GM23338 (cell line): ENCODE measurements at regions not wholly inside any gene's neighbourhood (a gene's known extent, or its start where the extent isn't known, plus 50 kb on each side); places are given as distances from the start of the nearest gene placed in this dataset.

Experiments used
- ATAC-seq: fragments of 200-7000 bp; cut with Tn5 transposase; 3 replicates; pipeline ENCODE4 v1.9.1; 2020
- DNase-seq: peaks from one replicate; pipeline ENCODE4 v3.0.0-alpha.2; 2015; ENCODE audit warnings: low spot score
- H2AFZ ChIP-seq: fragments of 200-600 bp; sonication (generic); 2 replicates; pipeline ENCODE4 v1.8.0; 2016; ENCODE audit warnings: antibody characterized with exemption, mild to moderate bottlenecking, moderate library complexity
- H3F3A ChIP-seq: fragments of 200-600 bp; sonication (generic); replicated peaks from 2 replicates; pipeline ENCODE4 v1.8.0; 2017; ENCODE audit warnings: antibody characterized with exemption, mixed run types, low read depth
- H3K27ac ChIP-seq: fragments of 200-600 bp; sonication (generic); 2 replicates; pipeline ENCODE4 v1.6.1; 2016; ENCODE audit warnings: low read depth
- H3K27me3 ChIP-seq: fragments of 200-600 bp; sonication (generic); 2 replicates; pipeline ENCODE4 v1.8.0; 2016; ENCODE audit warnings: mild to moderate bottlenecking, mixed run types, moderate library complexity; ENCODE audit not compliant: insufficient read depth
- H3K36me3 ChIP-seq: fragments of 200-600 bp; sonication (generic); 2 replicates; pipeline ENCODE4 v1.8.0; 2016; ENCODE audit warnings: mild to moderate bottlenecking; ENCODE audit not compliant: insufficient read depth
- H3K4me1 ChIP-seq: fragments of 200-600 bp; sonication (generic); 2 replicates; pipeline ENCODE4 v1.8.0; 2016; ENCODE audit warnings: mild to moderate bottlenecking, moderate library complexity; ENCODE audit not compliant: insufficient read depth
- H3K4me2 ChIP-seq: fragments of 200-600 bp; sonication (generic); 2 replicates; pipeline ENCODE4 v1.7.1; 2017; ENCODE audit warnings: mixed run types
- H3K4me3 ChIP-seq: fragments of 200-600 bp; sonication (generic); 2 replicates; pipeline ENCODE4 v1.6.1; 2016; ENCODE audit warnings: mixed run types
- H3K79me2 ChIP-seq: fragments of 200-600 bp; sonication (generic); replicated peaks from 2 replicates; pipeline ENCODE4 v1.8.0; 2017; ENCODE audit warnings: mild to moderate bottlenecking; ENCODE audit not compliant: insufficient read depth
- H3K9me2 ChIP-seq: fragments of 200-600 bp; sonication (generic); 2 replicates; pipeline ENCODE4 v1.8.0; 2017; ENCODE audit not compliant: insufficient read depth
- H4K20me1 ChIP-seq: fragments of 200-600 bp; sonication (generic); replicated peaks from 2 replicates; pipeline ENCODE4 v1.8.0; 2017; ENCODE audit warnings: mild to moderate bottlenecking; ENCODE audit not compliant: insufficient read depth
- H3K27ac Mint-ChIP-seq: 2 replicates; pipeline ENCODE4 v1.8.0; 2020; ENCODE audit warnings: inconsistent platforms, mild to moderate bottlenecking, moderate library complexity, mixed read lengths
- H3K27me3 Mint-ChIP-seq: 3 replicates; pipeline ENCODE4 v1.8.0; 2022; ENCODE audit warnings: low read depth, mild to moderate bottlenecking, moderate library complexity, mixed read lengths, inconsistent platforms; ENCODE audit not compliant: insufficient read depth, poor library complexity
- H3K36me3 Mint-ChIP-seq: 3 replicates; pipeline ENCODE4 v1.8.0; 2021; ENCODE audit warnings: low read depth, mild to moderate bottlenecking, inconsistent platforms, moderate library complexity, mixed read lengths
- H3K4me1 Mint-ChIP-seq: 3 replicates; pipeline ENCODE4 v1.8.0; 2020; ENCODE audit warnings: mild to moderate bottlenecking, inconsistent platforms, mixed read lengths
- H3K4me3 Mint-ChIP-seq: 3 replicates; pipeline ENCODE4 v1.8.0; 2021; ENCODE audit warnings: moderate library complexity, mild to moderate bottlenecking, inconsistent platforms, mixed read lengths
- H3K9me3 Mint-ChIP-seq: 3 replicates; pipeline ENCODE4 v1.8.0; 2020; ENCODE audit warnings: moderate library complexity, mild to moderate bottlenecking, inconsistent platforms, mixed read lengths
- CTCF ChIP-seq, 2 experiments: fragments of 200-600 bp in 1 of 2; sonication (generic) in 1 of 2; conservative IDR thresholded peaks; 2 replicates each; pipeline versions ENCODE4 v1.5.1 to v1.6.1; 2016 to 2017; ENCODE audit warnings: antibody characterized with exemption in 2 of 2, low read depth in 2 of 2, mild to moderate bottlenecking in 2 of 2, moderate library complexity in 1 of 2
- ETS1 ChIP-seq: IDR thresholded peaks from 2 replicates; pipeline ENCODE4 v1.6.1; 2016; ENCODE audit warnings: antibody characterized with exemption
- EZH2phosphoT487 ChIP-seq: fragments of 200-600 bp; sonication (generic); IDR thresholded peaks from one replicate; pipeline ENCODE4 v1.8.1; 2018; ENCODE audit warnings: antibody characterized with exemption; ENCODE audit not compliant: unreplicated experiment
- JUNB ChIP-seq: IDR thresholded peaks from one replicate; pipeline ENCODE4 v1.6.1; 2016; ENCODE audit warnings: antibody characterized with exemption; ENCODE audit not compliant: unreplicated experiment
- NANOG ChIP-seq: IDR thresholded peaks from 2 replicates; pipeline ENCODE4 v1.6.1; 2016; ENCODE audit warnings: antibody characterized with exemption, borderline replicate concordance
- POLR2AphosphoS5 ChIP-seq: IDR thresholded peaks from 2 replicates; pipeline ENCODE4 v1.6.1; 2016; ENCODE audit warnings: antibody characterized with exemption, low read depth
- STAT1 ChIP-seq: IDR thresholded peaks from one replicate; pipeline ENCODE4 v1.6.1; 2016; ENCODE audit warnings: antibody characterized with exemption; ENCODE audit not compliant: unreplicated experiment
- ZNF114 ChIP-seq: fragments of 250-450 bp; sonication (Bioruptor Pico); IDR thresholded peaks from 2 replicates; pipeline ENCODE4 v1.5.0; 2020; ENCODE audit warnings: mild to moderate bottlenecking, moderate library complexity
- ZNF331 ChIP-seq: fragments of 250-450 bp; sonication (Bioruptor Pico); IDR thresholded peaks from 2 replicates; pipeline ENCODE4 v1.5.0; 2020; ENCODE audit warnings: low read depth, mild to moderate bottlenecking, moderate library complexity
- TF ChIP-seq, protein P1 (sequence below): fragments of 250-450 bp; sonication (Bioruptor Pico); IDR thresholded peaks from 2 replicates; pipeline ENCODE4 v1.5.0; 2020; ENCODE audit warnings: mild to moderate bottlenecking, moderate library complexity
- TF ChIP-seq, protein P2 (sequence below): IDR thresholded peaks from one replicate; pipeline ENCODE4 v1.6.1; 2018; ENCODE audit warnings: antibody characterized with exemption; ENCODE audit not compliant: unreplicated experiment

DNA sequence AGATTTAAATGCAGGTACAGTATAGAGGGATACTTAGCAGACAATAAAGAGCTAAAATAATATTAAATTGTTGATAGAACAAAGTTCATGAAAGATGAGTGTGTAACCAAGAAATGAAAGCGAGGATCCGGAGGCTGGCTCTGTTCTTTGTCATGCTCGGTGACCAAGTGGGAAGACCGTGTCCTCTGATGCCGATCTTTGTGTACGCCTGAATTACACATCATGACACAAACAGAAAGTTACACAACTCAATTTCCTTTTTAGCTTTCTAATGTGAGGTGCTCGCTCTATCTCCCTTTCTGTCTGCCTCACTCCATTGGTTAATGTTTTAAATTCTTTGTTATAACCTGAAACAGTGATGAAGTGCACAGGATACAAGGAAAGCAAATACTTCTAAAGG is 114.8 kb upstream of the NEIL3 start (continued):
- no peak for TF ChIP-seq EZH2phosphoT487
- no peak for TF ChIP-seq POLR2AphosphoS5
- TF ChIP-seq STAT1, result no peak
- no peak for TF ChIP-seq ZNF114 (CRISPR knock-in tag)

- Histone ChIP-seq H2AFZ (no peak overlapping the region), H3K36me3 (no peaks in the 10 kb centered on the region), H3K4me1 (0 out of 2 replicates have a peak, but pooled peaks cover under 1% of the 10 kb centered on the region), H3K27me3 (no peaks in the 10 kb centered on the region), H3K4me2 (no peak overlapping the region), H3K79me2 (no peaks in the 10 kb centered on the region), H3K4me3 (no peak overlapping the region), H3F3A (no peaks in the 10 kb centered on the region), H4K20me1 (no peaks in the 10 kb centered on the region), H3K27ac (no peak overlapping the region), H3K9me2 (no peaks in the 10 kb centered on the region)
- DNase-seq (no peak), ATAC-seq (no peak)
- H3K36me3 Mint-ChIP-seq, result peaks cover 27% of the 10 kb centered on the region
- H3K4me1 Mint-ChIP-seq, result peaks cover 10% of the 10 kb centered on the region
- H3K27me3 Mint-ChIP-seq, result no peaks in the 10 kb centered on the region
- H3K4me3 Mint-ChIP-seq, result no peak overlapping the region
- H3K9me3 Mint-ChIP-seq, result peaks cover 26% of the 10 kb centered on the region
- TF ChIP-seq ZNF331 (CRISPR knock-in tag), result no peak
- no peak for TF ChIP-seq ZNF114 (CRISPR knock-in tag)
- no peak for TF ChIP-seq POLR2AphosphoS5
- TF ChIP-seq NANOG, result no peak
- no peak for TF ChIP-seq STAT1
- TF ChIP-seq, protein P1, sequence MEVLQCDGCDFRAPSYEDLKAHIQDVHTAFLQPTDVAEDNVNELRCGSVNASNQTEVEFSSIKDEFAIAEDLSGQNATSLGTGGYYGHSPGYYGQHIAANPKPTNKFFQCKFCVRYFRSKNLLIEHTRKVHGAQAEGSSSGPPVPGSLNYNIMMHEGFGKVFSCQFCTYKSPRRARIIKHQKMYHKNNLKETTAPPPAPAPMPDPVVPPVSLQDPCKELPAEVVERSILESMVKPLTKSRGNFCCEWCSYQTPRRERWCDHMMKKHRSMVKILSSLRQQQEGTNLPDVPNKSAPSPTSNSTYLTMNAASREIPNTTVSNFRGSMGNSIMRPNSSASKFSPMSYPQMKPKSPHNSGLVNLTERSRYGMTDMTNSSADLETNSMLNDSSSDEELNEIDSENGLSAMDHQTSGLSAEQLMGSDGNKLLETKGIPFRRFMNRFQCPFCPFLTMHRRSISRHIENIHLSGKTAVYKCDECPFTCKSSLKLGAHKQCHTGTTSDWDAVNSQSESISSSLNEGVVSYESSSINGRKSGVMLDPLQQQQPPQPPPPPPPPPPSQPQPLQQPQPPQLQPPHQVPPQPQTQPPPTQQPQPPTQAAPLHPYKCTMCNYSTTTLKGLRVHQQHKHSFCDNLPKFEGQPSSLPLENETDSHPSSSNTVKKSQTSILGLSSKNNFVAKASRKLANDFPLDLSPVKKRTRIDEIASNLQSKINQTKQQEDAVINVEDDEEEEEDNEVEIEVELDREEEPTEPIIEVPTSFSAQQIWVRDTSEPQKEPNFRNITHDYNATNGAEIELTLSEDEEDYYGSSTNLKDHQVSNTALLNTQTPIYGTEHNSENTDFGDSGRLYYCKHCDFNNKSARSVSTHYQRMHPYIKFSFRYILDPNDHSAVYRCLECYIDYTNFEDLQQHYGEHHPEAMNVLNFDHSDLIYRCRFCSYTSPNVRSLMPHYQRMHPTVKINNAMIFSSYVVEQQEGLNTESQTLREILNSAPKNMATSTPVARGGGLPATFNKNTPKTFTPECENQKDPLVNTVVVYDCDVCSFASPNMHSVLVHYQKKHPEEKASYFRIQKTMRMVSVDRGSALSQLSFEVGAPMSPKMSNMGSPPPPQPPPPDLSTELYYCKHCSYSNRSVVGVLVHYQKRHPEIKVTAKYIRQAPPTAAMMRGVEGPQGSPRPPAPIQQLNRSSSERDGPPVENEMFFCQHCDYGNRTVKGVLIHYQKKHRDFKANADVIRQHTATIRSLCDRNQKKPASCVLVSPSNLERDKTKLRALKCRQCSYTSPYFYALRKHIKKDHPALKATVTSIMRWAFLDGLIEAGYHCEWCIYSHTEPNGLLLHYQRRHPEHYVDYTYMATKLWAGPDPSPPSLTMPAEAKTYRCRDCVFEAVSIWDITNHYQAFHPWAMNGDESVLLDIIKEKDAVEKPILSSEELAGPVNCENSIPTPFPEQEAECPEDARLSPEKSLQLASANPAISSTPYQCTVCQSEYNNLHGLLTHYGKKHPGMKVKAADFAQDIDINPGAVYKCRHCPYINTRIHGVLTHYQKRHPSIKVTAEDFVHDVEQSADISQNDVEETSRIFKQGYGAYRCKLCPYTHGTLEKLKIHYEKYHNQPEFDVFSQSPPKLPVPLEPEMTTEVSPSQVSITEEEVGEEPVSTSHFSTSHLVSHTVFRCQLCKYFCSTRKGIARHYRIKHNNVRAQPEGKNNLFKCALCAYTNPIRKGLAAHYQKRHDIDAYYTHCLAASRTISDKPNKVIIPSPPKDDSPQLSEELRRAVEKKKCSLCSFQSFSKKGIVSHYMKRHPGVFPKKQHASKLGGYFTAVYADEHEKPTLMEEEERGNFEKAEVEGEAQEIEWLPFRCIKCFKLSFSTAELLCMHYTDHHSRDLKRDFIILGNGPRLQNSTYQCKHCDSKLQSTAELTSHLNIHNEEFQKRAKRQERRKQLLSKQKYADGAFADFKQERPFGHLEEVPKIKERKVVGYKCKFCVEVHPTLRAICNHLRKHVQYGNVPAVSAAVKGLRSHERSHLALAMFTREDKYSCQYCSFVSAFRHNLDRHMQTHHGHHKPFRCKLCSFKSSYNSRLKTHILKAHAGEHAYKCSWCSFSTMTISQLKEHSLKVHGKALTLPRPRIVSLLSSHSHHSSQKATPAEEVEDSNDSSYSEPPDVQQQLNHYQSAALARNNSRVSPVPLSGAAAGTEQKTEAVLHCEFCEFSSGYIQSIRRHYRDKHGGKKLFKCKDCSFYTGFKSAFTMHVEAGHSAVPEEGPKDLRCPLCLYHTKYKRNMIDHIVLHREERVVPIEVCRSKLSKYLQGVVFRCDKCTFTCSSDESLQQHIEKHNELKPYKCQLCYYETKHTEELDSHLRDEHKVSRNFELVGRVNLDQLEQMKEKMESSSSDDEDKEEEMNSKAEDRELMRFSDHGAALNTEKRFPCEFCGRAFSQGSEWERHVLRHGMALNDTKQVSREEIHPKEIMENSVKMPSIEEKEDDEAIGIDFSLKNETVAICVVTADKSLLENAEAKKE (CRISPR knock-in tag), result no peak
- TF ChIP-seq ETS1, result no peak
- TF ChIP-seq JUNB, result no peak
- TF ChIP-seq CTCF (conservative IDR thresholded peaks at IDR 0.05; ENCODE audit: low read depth in 2 of 2), result no peak
- TF ChIP-seq, protein P2, sequence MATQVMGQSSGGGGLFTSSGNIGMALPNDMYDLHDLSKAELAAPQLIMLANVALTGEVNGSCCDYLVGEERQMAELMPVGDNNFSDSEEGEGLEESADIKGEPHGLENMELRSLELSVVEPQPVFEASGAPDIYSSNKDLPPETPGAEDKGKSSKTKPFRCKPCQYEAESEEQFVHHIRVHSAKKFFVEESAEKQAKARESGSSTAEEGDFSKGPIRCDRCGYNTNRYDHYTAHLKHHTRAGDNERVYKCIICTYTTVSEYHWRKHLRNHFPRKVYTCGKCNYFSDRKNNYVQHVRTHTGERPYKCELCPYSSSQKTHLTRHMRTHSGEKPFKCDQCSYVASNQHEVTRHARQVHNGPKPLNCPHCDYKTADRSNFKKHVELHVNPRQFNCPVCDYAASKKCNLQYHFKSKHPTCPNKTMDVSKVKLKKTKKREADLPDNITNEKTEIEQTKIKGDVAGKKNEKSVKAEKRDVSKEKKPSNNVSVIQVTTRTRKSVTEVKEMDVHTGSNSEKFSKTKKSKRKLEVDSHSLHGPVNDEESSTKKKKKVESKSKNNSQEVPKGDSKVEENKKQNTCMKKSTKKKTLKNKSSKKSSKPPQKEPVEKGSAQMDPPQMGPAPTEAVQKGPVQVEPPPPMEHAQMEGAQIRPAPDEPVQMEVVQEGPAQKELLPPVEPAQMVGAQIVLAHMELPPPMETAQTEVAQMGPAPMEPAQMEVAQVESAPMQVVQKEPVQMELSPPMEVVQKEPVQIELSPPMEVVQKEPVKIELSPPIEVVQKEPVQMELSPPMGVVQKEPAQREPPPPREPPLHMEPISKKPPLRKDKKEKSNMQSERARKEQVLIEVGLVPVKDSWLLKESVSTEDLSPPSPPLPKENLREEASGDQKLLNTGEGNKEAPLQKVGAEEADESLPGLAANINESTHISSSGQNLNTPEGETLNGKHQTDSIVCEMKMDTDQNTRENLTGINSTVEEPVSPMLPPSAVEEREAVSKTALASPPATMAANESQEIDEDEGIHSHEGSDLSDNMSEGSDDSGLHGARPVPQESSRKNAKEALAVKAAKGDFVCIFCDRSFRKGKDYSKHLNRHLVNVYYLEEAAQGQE, result no peak
- H3K27ac Mint-ChIP-seq, result no peak overlapping the region
These were observed 113.1 kb upstream of the NEIL3 start for GRCh38 chr4:177196615-177197014.
